IMR-90 (cell line): ENCODE measurements at regions not wholly inside any gene's neighbourhood (a gene's known extent, or its start where the extent isn't known, plus 50 kb on each side); places are given as distances from the start of the nearest gene placed in this dataset.

Experiments used
- ATAC-seq: fragments of 200-7000 bp; cut with Tn5 transposase; 2 replicates; pipeline ENCODE4 v1.9.1; 2020; ENCODE audit warnings: low read depth, mild to moderate bottlenecking, moderate library complexity
- BruUV-seq: library from RNA; stranded (reverse); fragments of 400-500 nt; replicated peaks from 2 replicates; lab custom pipeline; 2021; lab: Mats Ljungman, UMichigan
- CTCF ChIA-PET: fragments of 300-600 bp; formaldehyde crosslinking; extraction: SDS; loops from one replicate; lab custom pipeline; 2021; ENCODE audit warnings: antibody characterized with exemption; lab: Yijun Ruan, JAX
- POLR2A ChIA-PET: fragments of 300-600 bp; sonication (Branson Sonifier 250); formaldehyde crosslinking; loops from one replicate; lab custom pipeline; 2022; ENCODE audit warnings: antibody characterized with exemption; ENCODE audit not compliant: unreplicated experiment; lab: Charles Lee
- DNase-seq: peaks from one replicate; pipeline ENCODE4 v3.0.0; 2013
- H2AFZ ChIP-seq: replicated peaks from 2 replicates; pipeline ENCODE3; 2013; ENCODE audit warnings: low read length, mild to moderate bottlenecking; ENCODE audit not compliant: poor library complexity
- H2AK5ac ChIP-seq: 2 replicates; pipeline ENCODE4 v1.6.1; 2013; ENCODE audit warnings: low read depth, low read length, inconsistent platforms
- H2AK9ac ChIP-seq: replicated peaks from 2 replicates; pipeline ENCODE3; 2013; ENCODE audit warnings: mild to moderate bottlenecking, low read depth, low read length, moderate library complexity; ENCODE audit not compliant: poor library complexity
- H2BK120ac ChIP-seq: 2 replicates; pipeline ENCODE4 v1.6.1; 2013; ENCODE audit warnings: low read depth, low read length, inconsistent platforms
- H2BK15ac ChIP-seq: 3 replicates; pipeline ENCODE4 v1.6.1; 2013; ENCODE audit warnings: low read depth, low read length, inconsistent platforms
- H2BK20ac ChIP-seq: 2 replicates; pipeline ENCODE4 v1.6.1; 2013; ENCODE audit warnings: low read depth, mild to moderate bottlenecking, inconsistent platforms, low read length, moderate library complexity
- H2BK5ac ChIP-seq: 2 replicates; pipeline ENCODE4 v1.6.1; 2013; ENCODE audit warnings: mild to moderate bottlenecking, low read depth, low read length, inconsistent platforms; ENCODE audit not compliant: poor library complexity, severe bottlenecking
- H3K14ac ChIP-seq: replicated peaks from 2 replicates; pipeline ENCODE4 v1.6.1; 2013; ENCODE audit warnings: low read depth, low read length, inconsistent platforms
- H3K18ac ChIP-seq: 2 replicates; pipeline ENCODE4 v1.6.1; 2013; ENCODE audit warnings: low read depth, low read length, control low read depth
- H3K23ac ChIP-seq: 2 replicates; pipeline ENCODE4 v1.6.1; 2013; ENCODE audit warnings: low read depth, low read length, inconsistent platforms
- H3K27ac ChIP-seq: 2 replicates; pipeline ENCODE4 v1.5.1; 2013; ENCODE audit warnings: mild to moderate bottlenecking, control low read depth, low read length; ENCODE audit not compliant: insufficient read depth
- H3K27me3 ChIP-seq: 2 replicates; pipeline ENCODE4 v1.6.1; 2013; ENCODE audit warnings: low read length; ENCODE audit not compliant: control insufficient read depth, insufficient read depth
- H3K36me3 ChIP-seq: 2 replicates; pipeline ENCODE4 v1.6.1; 2013; ENCODE audit warnings: low read length, mixed read lengths; ENCODE audit not compliant: control insufficient read depth, insufficient read depth
- H3K4ac ChIP-seq: 2 replicates; pipeline ENCODE4 v1.6.1; 2013; ENCODE audit warnings: low read depth, low read length, inconsistent platforms
- H3K4me1 ChIP-seq: 2 replicates; pipeline ENCODE4 v1.6.1; 2013; ENCODE audit warnings: low read length, mixed read lengths; ENCODE audit not compliant: control insufficient read depth, insufficient read depth
- H3K4me2 ChIP-seq: 2 replicates; pipeline ENCODE4 v1.6.1; 2013; ENCODE audit warnings: low read depth, mild to moderate bottlenecking, control low read depth, low read length, moderate library complexity
- H3K4me3 ChIP-seq: 2 replicates; pipeline ENCODE4 v1.5.1; 2013; ENCODE audit warnings: low read depth, mild to moderate bottlenecking, control low read depth, low read length, moderate library complexity; ENCODE audit not compliant: insufficient read depth
- H3K56ac ChIP-seq: 2 replicates; pipeline ENCODE4 v1.6.1; 2013; ENCODE audit warnings: low read length, inconsistent platforms; ENCODE audit not compliant: insufficient read depth; ENCODE audit errors: extremely low read depth
- H3K79me1 ChIP-seq, 2 experiments: 2 replicates each; pipeline ENCODE4 v1.6.1; 2013; ENCODE audit warnings: low read length in 2 of 2, inconsistent platforms in 1 of 2, low read depth in 1 of 2
- H3K9ac ChIP-seq: 2 replicates; pipeline ENCODE4 v1.6.1; 2013; ENCODE audit warnings: low read depth, low read length, control low read depth
- H3K9me1 ChIP-seq: 2 replicates; pipeline ENCODE4 v1.6.1; 2013; ENCODE audit warnings: low read length, inconsistent platforms; ENCODE audit not compliant: insufficient read depth
- H3K9me3 ChIP-seq: 2 replicates; pipeline ENCODE4 v1.6.1; 2013; ENCODE audit warnings: low read length; ENCODE audit not compliant: control insufficient read depth, insufficient read depth
- H4K20me1 ChIP-seq: 2 replicates; pipeline ENCODE4 v1.6.1; 2013; ENCODE audit warnings: low read length, inconsistent platforms; ENCODE audit not compliant: insufficient read depth
- H4K5ac ChIP-seq: 2 replicates; pipeline ENCODE4 v1.6.1; 2013; ENCODE audit warnings: mild to moderate bottlenecking, low read depth, low read length, control low read depth
- H4K8ac ChIP-seq, 2 experiments: 2 replicates each; pipeline ENCODE4 v1.6.1; 2013; ENCODE audit warnings: low read depth in 2 of 2, low read length in 2 of 2, control low read depth in 1 of 2, inconsistent platforms in 1 of 2
- H4K91ac ChIP-seq: 2 replicates; pipeline ENCODE4 v1.6.1; 2013; ENCODE audit warnings: low read depth, low read length, inconsistent platforms; ENCODE audit not compliant: insufficient read depth
- BHLHE40 ChIP-seq: fragments of 150-350 bp; IDR thresholded peaks from 2 replicates; pipeline ENCODE4 v1.6.1; 2016; ENCODE audit warnings: mild to moderate bottlenecking, low read depth, low read length
- CEBPB ChIP-seq: IDR thresholded peaks from 2 replicates; pipeline ENCODE4 v1.6.1; 2012; ENCODE audit warnings: low read depth, low read length, improper control_type of control experiment
- CHD1 ChIP-seq: IDR thresholded peaks from 2 replicates; pipeline ENCODE4 v1.6.1; 2012; ENCODE audit warnings: low read depth, low read length, improper control_type of control experiment
- CTCF ChIP-seq: conservative IDR thresholded peaks from 2 replicates; pipeline ENCODE4 v1.5.1; 2012; ENCODE audit warnings: mild to moderate bottlenecking, low read depth, low read length, improper control_type of control experiment
- ELK1 ChIP-seq: fragments of 150-350 bp; IDR thresholded peaks from 2 replicates; pipeline ENCODE4 v1.6.1; 2016; ENCODE audit warnings: low read depth, mild to moderate bottlenecking, low read length, moderate library complexity, borderline replicate concordance
- FOS ChIP-seq: fragments of 150-350 bp; IDR thresholded peaks from 2 replicates; pipeline ENCODE4 v1.6.1; 2016; ENCODE audit warnings: low read depth, low read length
- MAZ ChIP-seq: IDR thresholded peaks from 2 replicates; pipeline ENCODE4 v1.6.1; 2012; ENCODE audit warnings: low read depth, mild to moderate bottlenecking, low read length, improper control_type of control experiment, moderate library complexity, borderline replicate concordance
- MXI1 ChIP-seq: IDR thresholded peaks from 2 replicates; pipeline ENCODE4 v1.6.1; 2012; ENCODE audit warnings: low read depth, mild to moderate bottlenecking, low read length, moderate library complexity, borderline replicate concordance
- POLR2A ChIP-seq: IDR thresholded peaks from 2 replicates; pipeline ENCODE4 v1.6.1; 2012; ENCODE audit warnings: mild to moderate bottlenecking, low read depth, low read length
- RAD21 ChIP-seq: IDR thresholded peaks from 2 replicates; pipeline ENCODE4 v1.6.1; 2012; ENCODE audit warnings: low read length, improper control_type of control experiment
- RFX5 ChIP-seq: IDR thresholded peaks from 2 replicates; pipeline ENCODE4 v1.8.0; 2012; ENCODE audit warnings: low read depth, mild to moderate bottlenecking, low read length, moderate library complexity
- SMC3 ChIP-seq: fragments of 150-350 bp; IDR thresholded peaks from 2 replicates; pipeline ENCODE4 v1.6.1; 2016; ENCODE audit warnings: low read depth, mild to moderate bottlenecking, antibody characterized with exemption, low read length, moderate library complexity
- USF2 ChIP-seq: fragments of 150-350 bp; IDR thresholded peaks from 2 replicates; pipeline ENCODE4 v1.6.1; 2017; ENCODE audit warnings: mild to moderate bottlenecking, antibody characterized with exemption, low read length, low read depth
- WGBS, 2 experiments: methylation state at CpG; one replicate each; pipeline versions ENCODE4 v1.1.5 to v1.1.7; 2013; ENCODE audit warnings: missing lambda C conversion rate in 2 of 2; ENCODE audit not compliant: insufficient read length in 1 of 2; ENCODE audit errors: extremely low coverage in 2 of 2; 5-methylcytosine and 5-hydroxymethylcytosine counted together
- dilution Hi-C: fragments of 300-500 bp; cut with HindIII; formaldehyde crosslinking; loops from one replicate; pipeline ENCODE4 v1.14.3; 2018; ENCODE audit warnings: low sequenced_read_pairs; ENCODE audit not compliant: unreplicated experiment
- in situ Hi-C: fragments of 300-500 bp; cut with MboI; formaldehyde crosslinking; loops from 3 replicates; pipeline ENCODE4 v1.14.3; 2019; ENCODE audit warnings: low sequenced_read_pairs, inconsistent platforms, mixed read lengths
- intact Hi-C: fragments of 100-400 bp; cut with micrococcal nuclease; formaldehyde crosslinking; loops from 2 replicates; pipeline ENCODE4 v1.10.0; 2022

- H3K23ac ChIP-seq: no peak overlapping the region
- H2BK5ac ChIP-seq: no peak overlapping the region
- intact Hi-C loops (no loop called here), in situ Hi-C loops (no loop called here), dilution Hi-C loops (no loop called here)
- H2BK20ac ChIP-seq: no peak overlapping the region
- no peak overlapping the region for H4K91ac ChIP-seq
- no peak overlapping the region for H2AK9ac ChIP-seq
- H3K36me3 ChIP-seq: no peaks in the 10 kb centered on the region
- peaks cover 7% of the 10 kb centered on the region for H3K9me3 ChIP-seq
- H4K5ac ChIP-seq: no peak overlapping the region
- no TSS peak for BruUV-seq
- no peak overlapping the region for H2AFZ ChIP-seq
- no peak overlapping the region for H2AK5ac ChIP-seq
- no peak overlapping the region for H3K18ac ChIP-seq
- H3K79me1 ChIP-seq: no peaks in the 10 kb centered on the region
- no peak overlapping the region for H2BK120ac ChIP-seq
- TF ChIP-seq CHD1 (no peak), FOS (no peak), USF2 (no peak), MAZ (no peak), ELK1 (no peak), MXI1 (no peak), POLR2A (no peak), RFX5 (no peak), SMC3 (no peak), BHLHE40 (no peak), RAD21 (no peak), CTCF (no peak), CEBPB (no peak)
- no peaks in the 10 kb centered on the region for H3K4me1 ChIP-seq
- H3K27me3 ChIP-seq: no peaks in the 10 kb centered on the region
- H3K9me1 ChIP-seq: no peaks in the 10 kb centered on the region
- H3K9ac ChIP-seq: no peak overlapping the region
- H4K20me1 ChIP-seq: no peaks in the 10 kb centered on the region
- no peak overlapping the region for H3K27ac ChIP-seq
- H3K4ac ChIP-seq: no peak overlapping the region
- ChIA-PET POLR2A (no interaction called here), CTCF (interaction anchor here (0.6 kb wide), 1 partner anchor 283 kb away, joined by 3 read pairs; no protein-coding TSS in a partner anchor)
- H3K4me2 ChIP-seq: no peak overlapping the region
- H3K14ac ChIP-seq: no peak overlapping the region
- H3K4me3 ChIP-seq: no peak overlapping the region
- DNase-seq (no peak), ATAC-seq (no peak)
- no peak overlapping the region for H2BK15ac ChIP-seq
- no peak overlapping the region for H4K8ac ChIP-seq
- 38% methylated on average over 3 of the region's 4 CpGs; no CpG with 5 or more reads in 1 of the 2 experiments for WGBS, 2 experiments
- no peak overlapping the region for H3K56ac ChIP-seq
Measured at GRCh38 chr3:5891711-5892110, 704.2 kb downstream of the EDEM1 start.
